ENCODE measurements at regions not wholly inside any gene's neighbourhood (a gene's known extent, or its start where the extent isn't known, plus 50 kb on each side); places are given as distances from the start of the nearest gene placed in this dataset.

- Histone ChIP-seq H3K9me3 (ENCODE audit: control insufficient read depth in 1 of 2, low read length in 2 of 2) (peaks cover 0 to 3% of the 10 kb centered on the region in 2 donors), H3K27me3 (ENCODE audit: low read depth, low read length) (no peaks in the 10 kb centered on the region), H3K36me3 (ENCODE audit: control insufficient read depth in 1 of 2, insufficient read depth in 2 of 2, low read length in 2 of 2) (no peaks in the 10 kb centered on the region), H3K4me1 (ENCODE audit: control insufficient read depth in 1 of 2, insufficient read depth in 2 of 2, low read length in 2 of 2) (no peaks in the 10 kb centered on the region), H3K4me3 (ENCODE audit: low read depth in 1 of 2, low read length in 2 of 2) (no peak overlapping the region), H3K27ac (ENCODE audit: low read length) (no peak overlapping the region)
These were observed 61.2 kb upstream of the TOM1L1 start for GRCh38 chr17:54839447-54839846.

GRCh38 chr17:54840885-54841591, 59.6 kb upstream of the TOM1L1 start:
- no peaks in the 10 kb centered on the region for H3K36me3 ChIP-seq (ENCODE audit: control insufficient read depth in 1 of 2, insufficient read depth in 2 of 2, low read length in 2 of 2)
- peaks cover 0 to 2% of the 10 kb centered on the region in 2 donors for H3K9me3 ChIP-seq (ENCODE audit: control insufficient read depth in 1 of 2, low read length in 2 of 2)
- no peak overlapping the region for H3K27ac ChIP-seq (ENCODE audit: low read length)
- H3K4me3 ChIP-seq (ENCODE audit: low read depth in 1 of 2, low read length in 2 of 2): no peak overlapping the region
- no peaks in the 10 kb centered on the region for H3K4me1 ChIP-seq (ENCODE audit: control insufficient read depth in 1 of 2, insufficient read depth in 2 of 2, low read length in 2 of 2)
- no peaks in the 10 kb centered on the region for H3K27me3 ChIP-seq (ENCODE audit: low read depth, low read length)

- Histone ChIP-seq H3K9me3 (ENCODE audit: control insufficient read depth in 1 of 2, low read length in 2 of 2) (no peaks in the 10 kb centered on the region), H3K36me3 (ENCODE audit: control insufficient read depth in 1 of 2, insufficient read depth in 2 of 2, low read length in 2 of 2) (no peaks in the 10 kb centered on the region), H3K4me3 (ENCODE audit: low read depth in 1 of 2, low read length in 2 of 2) (no peak overlapping the region), H3K27me3 (ENCODE audit: low read depth, low read length) (no peaks in the 10 kb centered on the region), H3K4me1 (ENCODE audit: control insufficient read depth in 1 of 2, insufficient read depth in 2 of 2, low read length in 2 of 2) (no peaks in the 10 kb centered on the region), H3K27ac (ENCODE audit: low read length) (no peak overlapping the region)
These were observed 59.0 kb upstream of the TOM1L1 start for GRCh38 chr17:54841656-54842055.

GRCh38 chr17:54844233-54844632, 56.4 kb upstream of the TOM1L1 start:
- H3K4me1 ChIP-seq (ENCODE audit: control insufficient read depth in 1 of 2, insufficient read depth in 2 of 2, low read length in 2 of 2): no peaks in the 10 kb centered on the region
- no peaks in the 10 kb centered on the region for H3K27me3 ChIP-seq (ENCODE audit: low read depth, low read length)
- H3K27ac ChIP-seq (ENCODE audit: low read length): no peak overlapping the region
- H3K4me3 ChIP-seq (ENCODE audit: low read depth in 1 of 2, low read length in 2 of 2): no peak overlapping the region
- no peaks in the 10 kb centered on the region for H3K36me3 ChIP-seq (ENCODE audit: control insufficient read depth in 1 of 2, insufficient read depth in 2 of 2, low read length in 2 of 2)
- no peaks in the 10 kb centered on the region for H3K9me3 ChIP-seq (ENCODE audit: control insufficient read depth in 1 of 2, low read length in 2 of 2)

- Histone ChIP-seq H3K27me3 (ENCODE audit: low read depth, low read length) (no peaks in the 10 kb centered on the region), H3K9me3 (ENCODE audit: control insufficient read depth in 1 of 2, low read length in 2 of 2) (no peaks in the 10 kb centered on the region), H3K4me3 (ENCODE audit: low read depth in 1 of 2, low read length in 2 of 2) (no peak overlapping the region), H3K4me1 (ENCODE audit: control insufficient read depth in 1 of 2, insufficient read depth in 2 of 2, low read length in 2 of 2) (no peaks in the 10 kb centered on the region), H3K27ac (ENCODE audit: low read length) (no peak overlapping the region), H3K36me3 (ENCODE audit: control insufficient read depth in 1 of 2, insufficient read depth in 2 of 2, low read length in 2 of 2) (no peaks in the 10 kb centered on the region)
These were observed 52.2 kb upstream of the TOM1L1 start for GRCh38 chr17:54848368-54848987.

GRCh38 chr17:54849660-54850059, 51.0 kb upstream of the TOM1L1 start:
- Histone ChIP-seq H3K27ac (ENCODE audit: low read length) (no peak overlapping the region), H3K36me3 (ENCODE audit: control insufficient read depth in 1 of 2, insufficient read depth in 2 of 2, low read length in 2 of 2) (no peaks in the 10 kb centered on the region), H3K4me3 (ENCODE audit: low read depth in 1 of 2, low read length in 2 of 2) (no peak overlapping the region), H3K27me3 (ENCODE audit: low read depth, low read length) (no peaks in the 10 kb centered on the region), H3K4me1 (ENCODE audit: control insufficient read depth in 1 of 2, insufficient read depth in 2 of 2, low read length in 2 of 2) (no peaks in the 10 kb centered on the region), H3K9me3 (ENCODE audit: control insufficient read depth in 1 of 2, low read length in 2 of 2) (no peaks in the 10 kb centered on the region)
